ENCODE measurements at regions not wholly inside any gene's neighbourhood (a gene's known extent, or its start where the extent isn't known, plus 50 kb on each side); places are given as distances from the start of the nearest gene placed in this dataset.
"Not testable (repeated sequence)": the region's sequence is repeated elsewhere in the genome, so short reads cannot be mapped to it uniquely, and the experiment has no call there.

- H3K36me3 Mint-ChIP-seq, result peaks cover 22% of the 10 kb centered on the region
- H3K4me1 Mint-ChIP-seq (ENCODE audit: low read depth), result no peaks in the 10 kb centered on the region
- H3K27me3 Mint-ChIP-seq, result no peaks in the 10 kb centered on the region
- H3K9me3 Mint-ChIP-seq (ENCODE audit: low read depth), result peaks cover 9% of the 10 kb centered on the region
- H3K4me3 Mint-ChIP-seq, result no peak overlapping the region
- H3K27ac Mint-ChIP-seq, result no peak overlapping the region
Observed at GRCh38 chr3:20302766-20303165, 116.8 kb upstream of the SGO1 start.

DNA sequence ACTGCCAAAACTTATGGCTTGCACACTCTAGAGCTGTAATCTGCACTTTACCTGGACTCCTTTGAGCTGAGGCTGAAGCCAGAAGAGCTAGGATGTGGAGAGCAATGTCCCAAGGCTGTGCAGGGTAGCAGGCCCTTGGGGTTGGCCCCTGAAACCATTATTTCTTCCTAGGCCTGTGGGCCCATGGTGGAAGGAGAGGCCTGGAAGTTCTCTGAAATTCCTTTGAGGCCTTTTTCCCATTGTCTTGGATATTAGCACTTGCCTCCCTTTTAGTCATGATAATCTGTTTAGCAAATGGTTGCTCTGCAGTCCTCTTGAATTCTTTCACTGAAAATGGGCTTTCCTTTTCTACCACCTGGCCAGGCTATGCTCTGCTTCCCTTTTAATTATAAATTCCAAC, 102.0 kb upstream of the SGO1 start:
- H3K9me3 Mint-ChIP-seq (ENCODE audit: low read depth), result peaks cover 55% of the 10 kb centered on the region
- H3K27ac Mint-ChIP-seq, result no peak overlapping the region

GRCh38 chr3:20280257-20280656, 94.3 kb upstream of the SGO1 start:
- Mint-ChIP-seq H3K4me3 (no peak overlapping the region), H3K27me3 (no peaks in the 10 kb centered on the region), H3K4me1 (ENCODE audit: low read depth) (peaks cover 5% of the 10 kb centered on the region)

More for the DNA sequence above, 102.0 kb upstream of the SGO1 start:
- Mint-ChIP-seq H3K36me3 (peaks cover 40% of the 10 kb centered on the region), H3K27me3 (no peaks in the 10 kb centered on the region), H3K4me3 (no peak overlapping the region), H3K4me1 (ENCODE audit: low read depth) (no peaks in the 10 kb centered on the region)

DNA sequence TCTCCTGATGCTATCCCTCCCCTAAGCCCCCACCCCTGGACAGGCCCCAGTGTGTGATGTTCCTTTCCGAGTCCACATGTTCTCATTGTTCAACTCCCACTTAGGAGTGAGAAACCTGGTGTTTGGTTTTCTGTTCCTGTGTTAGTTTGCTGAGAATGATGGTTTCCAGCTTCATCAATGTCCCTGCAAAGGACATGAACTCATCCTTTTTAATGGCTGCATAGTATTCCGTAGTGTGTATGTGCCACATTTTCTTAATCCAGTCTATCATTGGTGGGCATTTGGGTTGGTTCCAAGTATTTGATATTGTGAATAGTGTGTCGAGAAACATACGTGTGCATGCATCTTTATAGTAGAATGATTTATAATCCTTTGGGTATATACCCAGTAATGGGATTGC, 80.0 kb upstream of the SGO1 start:
- H3K4me3 Mint-ChIP-seq; H3K9me3 Mint-ChIP-seq (ENCODE audit: low read depth); H3K4me1 Mint-ChIP-seq (ENCODE audit: low read depth); H3K27me3 Mint-ChIP-seq; H3K27ac Mint-ChIP-seq: not testable (repeated sequence)
- peaks cover 29% of the 10 kb centered on the region for H3K36me3 Mint-ChIP-seq

More at GRCh38 chr3:20280257-20280656, 94.3 kb upstream of the SGO1 start:
- Mint-ChIP-seq H3K27ac (no peak overlapping the region), H3K36me3 (peaks cover 12% of the 10 kb centered on the region), H3K9me3 (ENCODE audit: low read depth) (peaks cover 15% of the 10 kb centered on the region)

DNA sequence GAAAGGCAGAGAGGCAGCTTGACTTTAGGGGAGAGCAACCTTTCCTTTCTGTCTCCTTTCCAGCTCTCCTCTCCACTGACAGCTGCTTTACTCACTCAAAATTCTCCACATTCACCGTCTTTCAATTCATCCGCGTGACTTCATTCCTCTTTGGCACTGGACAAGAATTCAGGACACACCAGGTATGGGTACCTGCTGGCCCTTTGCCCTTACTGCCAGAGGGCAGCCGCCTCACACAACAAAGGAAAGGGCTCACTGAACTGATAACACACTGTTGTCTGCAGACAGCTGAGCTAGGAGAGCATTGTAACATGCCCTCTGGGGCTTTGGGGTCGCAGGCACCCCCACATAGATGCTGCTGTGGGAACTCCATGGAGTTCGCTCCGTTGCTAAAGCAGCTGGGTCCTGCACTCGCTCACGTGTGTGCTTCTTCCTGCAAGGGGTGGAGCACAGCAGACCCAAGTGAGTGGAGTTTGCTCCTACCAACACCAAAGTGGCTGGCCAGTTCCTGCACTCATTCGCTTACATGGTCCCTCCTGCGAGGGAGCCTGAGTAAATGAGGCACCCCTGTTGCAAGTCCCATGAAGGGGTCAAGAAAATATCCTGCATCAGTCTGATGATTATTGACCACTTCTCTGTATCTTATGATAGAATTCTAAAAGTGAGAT, 79.0 kb upstream of the SGO1 start:
- peaks cover 30% of the 10 kb centered on the region for H3K36me3 Mint-ChIP-seq
- H3K9me3 Mint-ChIP-seq (ENCODE audit: low read depth), result peaks cover 8% of the 10 kb centered on the region
- no peak overlapping the region for H3K4me3 Mint-ChIP-seq
- H3K27me3 Mint-ChIP-seq, result no peaks in the 10 kb centered on the region
- H3K4me1 Mint-ChIP-seq (ENCODE audit: low read depth), result no peaks in the 10 kb centered on the region
- no peak overlapping the region for H3K27ac Mint-ChIP-seq

GRCh38 chr3:20258371-20258770, 72.4 kb upstream of the SGO1 start:
- Mint-ChIP-seq H3K9me3 (ENCODE audit: low read depth) (no peaks in the 10 kb centered on the region), H3K4me1 (ENCODE audit: low read depth) (peaks cover 2% of the 10 kb centered on the region), H3K27ac (no peak overlapping the region), H3K27me3 (no peaks in the 10 kb centered on the region), H3K36me3 (peaks cover 15% of the 10 kb centered on the region), H3K4me3 (no peak overlapping the region)

DNA sequence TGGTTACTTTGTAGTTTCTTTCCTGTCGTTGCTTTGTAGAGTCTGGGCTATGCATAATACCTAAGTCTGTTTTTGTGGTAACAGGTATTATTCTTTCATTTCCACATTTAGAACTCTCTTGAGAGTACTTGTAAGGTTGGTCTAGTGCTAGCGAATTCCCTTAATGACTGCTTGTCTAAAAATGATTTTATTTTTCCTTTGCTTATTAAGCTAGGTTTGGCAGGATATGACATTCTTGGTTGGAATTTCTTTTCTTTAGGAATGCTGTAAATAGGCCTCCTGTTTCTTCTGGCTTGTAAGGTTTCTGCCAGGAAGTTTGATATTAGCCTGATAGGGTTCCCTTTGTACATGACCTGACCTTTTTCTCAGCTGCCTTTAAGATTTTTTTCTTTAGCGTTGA, 70.1 kb upstream of the SGO1 start:
- peaks cover 18% of the 10 kb centered on the region for H3K36me3 Mint-ChIP-seq
- no peaks in the 10 kb centered on the region for H3K27me3 Mint-ChIP-seq
- no peak overlapping the region for H3K27ac Mint-ChIP-seq
- peaks cover 2% of the 10 kb centered on the region for H3K4me1 Mint-ChIP-seq (ENCODE audit: low read depth)
- no peak overlapping the region for H3K4me3 Mint-ChIP-seq
- no peaks in the 10 kb centered on the region for H3K9me3 Mint-ChIP-seq (ENCODE audit: low read depth)

- H3K36me3 Mint-ChIP-seq, result peaks cover 18% of the 10 kb centered on the region
- H3K4me3 Mint-ChIP-seq, result no peak overlapping the region
- H3K4me1 Mint-ChIP-seq (ENCODE audit: low read depth), result peaks cover 2% of the 10 kb centered on the region
- no peak overlapping the region for H3K27ac Mint-ChIP-seq
- no peaks in the 10 kb centered on the region for H3K27me3 Mint-ChIP-seq
- no peaks in the 10 kb centered on the region for H3K9me3 Mint-ChIP-seq (ENCODE audit: low read depth)
Observed at GRCh38 chr3:20254268-20255117, 68.5 kb upstream of the SGO1 start.

DNA sequence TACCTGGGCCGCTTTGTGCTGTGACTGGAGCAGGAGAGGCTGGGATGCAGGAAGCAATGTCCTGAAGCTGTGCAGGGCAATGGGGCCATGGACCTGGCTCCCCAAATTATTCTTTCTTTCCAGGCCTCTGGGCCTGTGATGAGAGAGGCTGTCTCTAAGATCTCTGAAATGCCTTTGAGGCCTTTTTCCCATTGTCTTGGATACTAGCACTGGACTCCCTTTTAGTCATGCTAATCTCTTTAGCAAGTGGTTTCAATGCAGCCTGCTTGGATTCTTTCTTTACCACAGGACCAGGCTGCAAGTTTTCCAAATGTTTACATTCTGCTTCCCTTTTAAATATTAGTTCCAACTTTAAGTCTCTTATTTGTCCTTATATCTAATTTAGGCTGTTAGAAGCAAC, 64.8 kb upstream of the SGO1 start:
- H3K9me3 Mint-ChIP-seq (ENCODE audit: low read depth), result peaks cover 7% of the 10 kb centered on the region
- peaks cover 14% of the 10 kb centered on the region for H3K36me3 Mint-ChIP-seq
- no peak overlapping the region for H3K4me3 Mint-ChIP-seq
- peaks cover 2% of the 10 kb centered on the region for H3K4me1 Mint-ChIP-seq (ENCODE audit: low read depth)
- H3K27me3 Mint-ChIP-seq, result no peaks in the 10 kb centered on the region
- H3K27ac Mint-ChIP-seq, result no peak overlapping the region

- H3K9me3 Mint-ChIP-seq (ENCODE audit: low read depth), result peaks cover 12% of the 10 kb centered on the region
- no peaks in the 10 kb centered on the region for H3K27me3 Mint-ChIP-seq
- H3K36me3 Mint-ChIP-seq, result peaks cover 13% of the 10 kb centered on the region
- no peak overlapping the region for H3K27ac Mint-ChIP-seq
- H3K4me1 Mint-ChIP-seq (ENCODE audit: low read depth), result no peaks in the 10 kb centered on the region
- H3K4me3 Mint-ChIP-seq, result no peak overlapping the region
Observed at GRCh38 chr3:20250314-20250713, 64.3 kb upstream of the SGO1 start.

DNA sequence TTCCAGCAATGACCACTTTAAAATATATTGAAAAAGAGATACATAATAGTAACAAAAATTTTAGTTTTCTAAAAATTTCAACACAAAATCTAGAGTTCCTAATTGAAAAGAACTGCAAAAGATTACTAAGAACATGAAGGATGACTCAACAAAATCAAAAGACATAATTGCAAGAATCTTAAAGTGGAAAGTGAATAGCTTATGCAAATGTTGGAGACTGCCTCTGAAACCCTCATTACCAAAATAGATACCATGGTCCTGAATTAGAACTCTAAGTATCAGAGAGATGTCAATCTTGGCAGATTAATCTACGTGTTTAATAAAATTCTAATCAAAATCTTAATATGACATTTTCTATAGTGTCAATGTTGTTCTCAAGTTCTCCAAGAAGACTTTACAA, 60.7 kb upstream of the SGO1 start:
- Mint-ChIP-seq H3K4me3 (no peak overlapping the region), H3K27me3 (no peaks in the 10 kb centered on the region), H3K27ac (no peak overlapping the region), H3K4me1 (ENCODE audit: low read depth) (no peaks in the 10 kb centered on the region), H3K36me3 (peaks cover 14% of the 10 kb centered on the region), H3K9me3 (ENCODE audit: low read depth) (peaks cover 30% of the 10 kb centered on the region)

DNA sequence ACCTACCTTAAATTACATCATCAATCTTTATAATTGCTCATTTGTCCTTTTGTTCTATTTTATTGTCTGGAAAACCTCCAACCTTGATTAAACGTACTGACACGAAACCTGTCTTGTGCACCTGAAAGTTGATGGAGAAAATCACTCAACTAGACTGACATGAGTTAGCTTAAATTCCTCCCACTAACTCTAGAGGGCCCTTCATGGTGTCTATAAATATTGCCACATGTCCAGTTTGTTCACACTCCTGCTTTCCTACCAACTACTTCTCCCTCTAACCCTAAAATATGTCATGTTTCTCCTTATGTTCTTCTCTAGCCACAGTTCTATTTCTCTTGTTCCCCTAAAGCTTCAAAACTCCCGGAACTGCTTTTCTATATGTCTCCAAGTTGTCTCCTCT, 59.8 kb upstream of the SGO1 start:
- Mint-ChIP-seq H3K27me3 (no peaks in the 10 kb centered on the region), H3K9me3 (ENCODE audit: low read depth) (peaks cover 34% of the 10 kb centered on the region), H3K4me3 (no peak overlapping the region), H3K4me1 (ENCODE audit: low read depth) (no peaks in the 10 kb centered on the region), H3K27ac (no peak overlapping the region), H3K36me3 (peaks cover 9% of the 10 kb centered on the region)

GRCh38 chr3:20240154-20240883, 54.3 kb upstream of the SGO1 start:
- no peaks in the 10 kb centered on the region for H3K27me3 Mint-ChIP-seq
- H3K27ac Mint-ChIP-seq, result no peak overlapping the region
- H3K9me3 Mint-ChIP-seq (ENCODE audit: low read depth), result peaks cover 25% of the 10 kb centered on the region
- no peaks in the 10 kb centered on the region for H3K4me1 Mint-ChIP-seq (ENCODE audit: low read depth)
- H3K4me3 Mint-ChIP-seq, result no peak overlapping the region
- H3K36me3 Mint-ChIP-seq, result peaks cover 10% of the 10 kb centered on the region

- H3K4me1 Mint-ChIP-seq (ENCODE audit: low read depth); H3K27me3 Mint-ChIP-seq; H3K27ac Mint-ChIP-seq; H3K36me3 Mint-ChIP-seq; H3K4me3 Mint-ChIP-seq: not testable (repeated sequence)
- peaks cover 15% of the 10 kb centered on the region for H3K9me3 Mint-ChIP-seq (ENCODE audit: low read depth)
Observed at GRCh38 chr3:20238199-20238598, 52.2 kb upstream of the SGO1 start.

DNA sequence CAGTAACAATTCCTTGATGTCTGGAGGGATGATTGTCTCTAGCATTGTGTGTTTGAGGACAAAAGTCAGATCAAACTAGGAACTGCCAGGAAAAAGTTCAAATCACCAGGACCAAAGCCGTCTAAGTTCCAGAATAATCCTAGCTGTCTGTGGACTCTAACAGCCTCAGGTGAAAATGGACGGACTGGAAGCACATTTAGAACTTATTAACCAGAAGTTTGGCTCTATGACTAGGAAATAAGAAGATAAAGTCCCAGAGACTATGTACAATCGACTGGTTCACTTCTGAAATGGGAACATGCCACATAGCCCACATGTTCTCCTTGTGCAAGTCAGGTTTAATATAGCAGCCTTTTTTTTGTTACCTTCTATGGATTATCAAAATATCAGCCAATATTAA, 50.6 kb upstream of the SGO1 start:
- Mint-ChIP-seq H3K4me3 (no peak overlapping the region), H3K36me3 (peaks cover 3% of the 10 kb centered on the region), H3K27me3 (no peaks in the 10 kb centered on the region), H3K27ac (no peak overlapping the region), H3K4me1 (ENCODE audit: low read depth) (no peaks in the 10 kb centered on the region), H3K9me3 (ENCODE audit: low read depth) (peaks cover 6% of the 10 kb centered on the region)
